ENCODE measurements at regions not wholly inside any gene's neighbourhood (a gene's known extent, or its start where the extent isn't known, plus 50 kb on each side); places are given as distances from the start of the nearest gene placed in this dataset.

- no peaks in the 10 kb centered on the region for H3K36me3 Mint-ChIP-seq (ENCODE audit: low read depth)
- no peak overlapping the region for H3K4me3 Mint-ChIP-seq
- H3K27ac Mint-ChIP-seq, result no peak overlapping the region
- no peaks in the 10 kb centered on the region for H3K4me1 Mint-ChIP-seq (ENCODE audit: low read depth)
- H3K27me3 Mint-ChIP-seq (ENCODE audit: low read depth), result no peaks in the 10 kb centered on the region
- no peaks in the 10 kb centered on the region for H3K9me3 Mint-ChIP-seq
Observed at GRCh38 chr7:41328131-41328530, 374.8 kb downstream of the INHBA start.

DNA sequence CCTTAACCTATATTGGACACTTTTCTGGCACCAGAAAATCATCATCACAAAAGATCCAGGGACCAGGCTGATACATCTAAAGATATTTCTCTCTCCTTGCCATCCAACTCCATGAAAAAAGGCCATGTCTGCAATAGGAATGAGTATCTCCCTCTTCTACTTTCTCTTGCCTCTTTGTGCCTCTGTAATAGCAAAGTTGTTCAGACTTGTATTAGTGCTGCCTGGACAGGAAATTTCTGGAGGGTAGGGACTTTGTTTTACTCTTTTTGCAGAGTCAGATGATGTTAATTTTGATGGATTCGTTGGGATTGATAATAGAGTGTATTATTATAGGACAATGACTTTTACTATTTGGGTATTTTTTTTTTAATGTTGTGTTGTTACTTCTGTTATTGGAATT lies 376.3 kb downstream of the INHBA start:
- Mint-ChIP-seq H3K27me3 (ENCODE audit: low read depth) (no peaks in the 10 kb centered on the region), H3K4me1 (ENCODE audit: low read depth) (no peaks in the 10 kb centered on the region), H3K36me3 (ENCODE audit: low read depth) (no peaks in the 10 kb centered on the region), H3K27ac (no peak overlapping the region), H3K4me3 (no peak overlapping the region), H3K9me3 (no peaks in the 10 kb centered on the region)

DNA sequence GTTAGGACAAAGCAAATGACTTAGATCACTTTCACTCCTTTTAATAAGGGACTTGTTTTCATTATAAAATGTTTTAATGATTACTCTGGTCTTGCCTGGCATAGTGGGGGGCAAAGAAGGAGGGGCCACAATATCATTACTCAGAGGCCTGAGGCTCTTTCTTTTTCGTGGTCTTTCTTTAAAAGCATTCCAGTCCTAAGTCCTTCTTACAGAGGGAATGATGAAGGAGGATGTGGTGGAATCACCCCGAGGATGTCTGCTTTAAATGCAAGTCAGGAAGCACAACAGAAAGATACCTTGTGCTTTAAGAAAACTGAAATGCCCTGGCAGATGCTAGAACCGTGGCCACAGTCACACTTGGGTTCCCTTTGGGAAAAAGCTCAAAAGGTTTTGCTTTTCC lies 379.1 kb downstream of the INHBA start:
- Mint-ChIP-seq H3K27me3 (ENCODE audit: low read depth) (no peaks in the 10 kb centered on the region), H3K9me3 (peaks cover 7% of the 10 kb centered on the region), H3K4me3 (no peak overlapping the region)

DNA sequence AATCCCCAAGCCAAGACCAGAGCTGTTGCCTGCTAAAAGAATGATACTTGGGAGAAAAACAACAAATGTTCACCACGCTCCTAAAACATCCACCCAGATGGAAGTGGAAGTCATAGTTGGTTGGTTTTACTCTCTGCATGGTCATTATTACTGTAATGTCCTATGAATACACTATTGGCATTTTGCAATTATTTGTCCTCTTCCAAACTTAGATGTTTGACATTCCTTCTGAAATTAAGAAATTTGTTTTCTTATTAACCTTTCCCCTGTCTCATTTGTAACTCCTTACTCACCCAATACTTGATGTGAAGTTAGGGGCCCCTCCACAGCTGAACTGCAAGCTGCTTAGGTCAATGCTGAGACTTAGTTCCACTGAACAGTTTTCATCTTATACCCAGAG lies 383.3 kb downstream of the INHBA start:
- H3K27ac Mint-ChIP-seq, result no peak overlapping the region
- no peaks in the 10 kb centered on the region for H3K4me1 Mint-ChIP-seq (ENCODE audit: low read depth)
- no peak overlapping the region for H3K4me3 Mint-ChIP-seq
- H3K27me3 Mint-ChIP-seq (ENCODE audit: low read depth), result no peaks in the 10 kb centered on the region
- H3K9me3 Mint-ChIP-seq, result peaks cover 7% of the 10 kb centered on the region
- H3K36me3 Mint-ChIP-seq (ENCODE audit: low read depth), result no peaks in the 10 kb centered on the region

More for the DNA sequence above, 379.1 kb downstream of the INHBA start:
- H3K36me3 Mint-ChIP-seq (ENCODE audit: low read depth), result no peaks in the 10 kb centered on the region
- no peak overlapping the region for H3K27ac Mint-ChIP-seq
- no peaks in the 10 kb centered on the region for H3K4me1 Mint-ChIP-seq (ENCODE audit: low read depth)

DNA sequence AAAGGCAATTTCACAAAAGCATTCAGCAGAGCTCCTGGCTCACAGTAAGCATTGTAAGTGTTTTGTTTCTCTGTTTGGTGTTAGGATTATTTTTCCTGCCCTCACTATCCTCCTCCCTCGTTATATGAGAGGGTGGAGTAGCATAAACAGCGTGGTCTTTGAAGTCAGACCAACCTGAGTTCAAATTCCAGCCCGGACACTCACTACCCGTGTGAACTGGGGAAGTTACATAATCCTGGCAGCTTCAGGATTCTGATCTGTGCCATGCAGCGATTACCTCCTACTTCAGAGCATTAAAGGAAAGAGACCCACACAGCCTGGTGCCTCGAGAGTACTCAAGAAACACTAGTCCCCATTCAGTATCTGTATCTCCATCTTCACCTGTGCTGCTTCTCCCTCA lies 386.5 kb downstream of the INHBA start:
- H3K27ac Mint-ChIP-seq, result no peak overlapping the region
- peaks cover 7% of the 10 kb centered on the region for H3K9me3 Mint-ChIP-seq
- no peak overlapping the region for H3K4me3 Mint-ChIP-seq
- H3K36me3 Mint-ChIP-seq (ENCODE audit: low read depth), result no peaks in the 10 kb centered on the region
- no peaks in the 10 kb centered on the region for H3K4me1 Mint-ChIP-seq (ENCODE audit: low read depth)
- no peaks in the 10 kb centered on the region for H3K27me3 Mint-ChIP-seq (ENCODE audit: low read depth)

DNA sequence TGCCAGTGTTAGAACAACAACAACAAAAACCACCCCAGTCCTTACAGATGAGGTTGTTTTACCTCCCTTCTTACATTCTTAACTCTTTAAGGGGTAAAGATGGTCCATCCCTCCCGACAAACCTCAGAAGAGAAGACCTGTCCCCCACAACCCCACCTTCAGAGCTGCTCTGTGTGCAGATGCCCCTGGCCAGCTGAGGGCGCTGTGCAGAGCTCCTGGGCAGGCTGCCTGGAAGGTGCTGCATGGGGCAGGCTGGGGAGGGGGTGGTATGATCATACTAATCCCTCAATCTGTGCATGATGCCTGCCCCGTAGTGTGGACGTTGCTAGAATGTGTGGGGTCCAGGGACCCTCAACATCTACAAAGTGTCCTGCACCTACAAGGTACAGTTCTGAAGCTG lies 387.1 kb downstream of the INHBA start:
- no peaks in the 10 kb centered on the region for H3K27me3 Mint-ChIP-seq (ENCODE audit: low read depth)
- no peaks in the 10 kb centered on the region for H3K36me3 Mint-ChIP-seq (ENCODE audit: low read depth)
- H3K4me1 Mint-ChIP-seq (ENCODE audit: low read depth), result no peaks in the 10 kb centered on the region
- no peak overlapping the region for H3K4me3 Mint-ChIP-seq
- no peak overlapping the region for H3K27ac Mint-ChIP-seq
- H3K9me3 Mint-ChIP-seq, result peaks cover 7% of the 10 kb centered on the region

DNA sequence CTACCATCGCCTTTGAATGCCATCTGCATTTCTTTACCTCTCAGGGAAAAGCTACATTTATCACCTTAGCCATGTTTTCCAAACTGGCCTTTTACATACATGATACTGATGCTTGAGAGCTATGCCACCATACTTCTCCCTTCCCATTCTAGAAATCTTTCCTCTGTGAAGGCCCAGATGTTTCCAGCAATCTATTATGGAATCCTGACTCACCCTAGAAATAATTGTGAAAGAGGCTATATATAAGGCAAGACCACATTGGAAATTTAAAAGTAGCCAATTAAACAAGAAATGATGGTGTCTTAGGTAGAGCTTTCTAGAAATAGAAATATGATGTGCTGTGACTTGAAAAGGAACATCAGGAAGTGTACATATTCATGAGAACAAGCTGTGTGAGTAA lies 389.7 kb downstream of the INHBA start:
- no peak overlapping the region for H3K27ac Mint-ChIP-seq
- H3K9me3 Mint-ChIP-seq, result no peaks in the 10 kb centered on the region
- H3K4me3 Mint-ChIP-seq, result no peak overlapping the region
- H3K27me3 Mint-ChIP-seq (ENCODE audit: low read depth), result no peaks in the 10 kb centered on the region
- H3K4me1 Mint-ChIP-seq (ENCODE audit: low read depth), result no peaks in the 10 kb centered on the region
- H3K36me3 Mint-ChIP-seq (ENCODE audit: low read depth), result no peaks in the 10 kb centered on the region

- Mint-ChIP-seq H3K27me3 (ENCODE audit: low read depth) (no peaks in the 10 kb centered on the region), H3K36me3 (ENCODE audit: low read depth) (no peaks in the 10 kb centered on the region), H3K4me3 (no peak overlapping the region), H3K9me3 (no peaks in the 10 kb centered on the region), H3K4me1 (ENCODE audit: low read depth) (no peaks in the 10 kb centered on the region), H3K27ac (no peak overlapping the region)
Observed at GRCh38 chr7:41312235-41312634, 390.7 kb downstream of the INHBA start.

- no peaks in the 10 kb centered on the region for H3K36me3 Mint-ChIP-seq (ENCODE audit: low read depth)
- H3K9me3 Mint-ChIP-seq, result no peaks in the 10 kb centered on the region
- H3K27me3 Mint-ChIP-seq (ENCODE audit: low read depth), result no peaks in the 10 kb centered on the region
- H3K4me3 Mint-ChIP-seq, result no peak overlapping the region
- H3K27ac Mint-ChIP-seq, result no peak overlapping the region
- H3K4me1 Mint-ChIP-seq (ENCODE audit: low read depth), result no peaks in the 10 kb centered on the region
Observed at GRCh38 chr7:41311301-41311700, 391.6 kb downstream of the INHBA start.

GRCh38 chr7:41306486-41306885 lies 396.4 kb downstream of the INHBA start:
- Mint-ChIP-seq H3K27ac (no peak overlapping the region), H3K27me3 (ENCODE audit: low read depth) (no peaks in the 10 kb centered on the region), H3K4me3 (no peak overlapping the region)

DNA sequence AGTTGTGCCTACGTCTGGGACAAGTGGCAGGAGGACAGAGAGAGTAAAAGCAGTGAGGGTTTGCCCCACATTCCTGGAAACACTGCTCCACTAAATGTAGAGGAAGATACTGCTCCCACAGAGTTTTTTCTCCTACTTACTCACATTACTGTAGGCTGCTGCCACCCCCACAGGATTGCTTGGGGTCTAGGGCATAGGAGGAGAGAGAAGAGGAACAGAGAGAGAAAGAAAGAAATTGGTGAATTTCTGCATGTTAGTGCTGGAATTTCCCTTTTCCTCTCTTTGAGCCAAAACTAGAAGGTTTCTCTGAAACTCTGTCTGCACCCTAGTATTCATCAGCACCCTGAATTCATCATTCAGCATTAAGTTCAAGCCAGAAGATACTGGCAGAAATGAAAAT lies 397.9 kb downstream of the INHBA start:
- Mint-ChIP-seq H3K27ac (no peak overlapping the region), H3K9me3 (peaks cover 4% of the 10 kb centered on the region), H3K36me3 (ENCODE audit: low read depth) (no peaks in the 10 kb centered on the region), H3K4me3 (no peak overlapping the region), H3K4me1 (ENCODE audit: low read depth) (no peaks in the 10 kb centered on the region), H3K27me3 (ENCODE audit: low read depth) (no peaks in the 10 kb centered on the region)

More at GRCh38 chr7:41306486-41306885, 396.4 kb downstream of the INHBA start:
- Mint-ChIP-seq H3K36me3 (ENCODE audit: low read depth) (no peaks in the 10 kb centered on the region), H3K4me1 (ENCODE audit: low read depth) (no peaks in the 10 kb centered on the region), H3K9me3 (peaks cover 4% of the 10 kb centered on the region)

GRCh38 chr7:41303709-41304108 lies 399.2 kb downstream of the INHBA start:
- H3K27ac Mint-ChIP-seq, result no peak overlapping the region
- peaks cover 4% of the 10 kb centered on the region for H3K9me3 Mint-ChIP-seq
- no peaks in the 10 kb centered on the region for H3K27me3 Mint-ChIP-seq (ENCODE audit: low read depth)
- H3K4me3 Mint-ChIP-seq, result no peak overlapping the region
- no peaks in the 10 kb centered on the region for H3K4me1 Mint-ChIP-seq (ENCODE audit: low read depth)
- H3K36me3 Mint-ChIP-seq (ENCODE audit: low read depth), result no peaks in the 10 kb centered on the region

DNA sequence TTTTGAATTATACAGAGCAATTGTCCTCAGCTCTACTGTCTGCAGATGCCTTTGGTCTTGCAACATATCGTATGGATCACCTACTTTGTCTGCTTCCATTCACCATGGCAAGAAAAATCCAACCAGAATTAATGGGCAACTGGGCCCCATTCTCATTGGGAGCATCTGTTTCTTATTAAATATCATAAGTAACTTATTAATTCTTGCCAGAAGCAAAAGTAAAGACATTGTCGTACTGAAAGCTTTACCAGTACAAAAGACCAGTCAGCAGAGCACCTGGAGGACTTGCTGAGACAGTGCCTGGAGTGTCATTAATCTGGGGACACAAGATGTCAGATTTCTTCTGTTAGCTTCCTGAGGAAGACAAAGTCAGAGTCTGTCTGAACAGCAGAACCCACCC lies 404.5 kb downstream of the INHBA start:
- no peaks in the 10 kb centered on the region for H3K4me1 Mint-ChIP-seq (ENCODE audit: low read depth)
- no peaks in the 10 kb centered on the region for H3K36me3 Mint-ChIP-seq (ENCODE audit: low read depth)
- H3K9me3 Mint-ChIP-seq, result peaks cover 4% of the 10 kb centered on the region
- H3K27me3 Mint-ChIP-seq (ENCODE audit: low read depth), result no peaks in the 10 kb centered on the region
- no peak overlapping the region for H3K4me3 Mint-ChIP-seq
- H3K27ac Mint-ChIP-seq, result no peak overlapping the region

- no peaks in the 10 kb centered on the region for H3K36me3 Mint-ChIP-seq (ENCODE audit: low read depth)
- H3K27ac Mint-ChIP-seq, result no peak overlapping the region
- no peaks in the 10 kb centered on the region for H3K4me1 Mint-ChIP-seq (ENCODE audit: low read depth)
- H3K4me3 Mint-ChIP-seq, result no peak overlapping the region
- H3K27me3 Mint-ChIP-seq (ENCODE audit: low read depth), result no peaks in the 10 kb centered on the region
- no peaks in the 10 kb centered on the region for H3K9me3 Mint-ChIP-seq
Observed at GRCh38 chr7:41297166-41297565, 405.7 kb downstream of the INHBA start.

GRCh38 chr7:41295455-41295815 lies 407.5 kb downstream of the INHBA start:
- Mint-ChIP-seq H3K4me3 (no peak overlapping the region), H3K27ac (no peak overlapping the region), H3K36me3 (ENCODE audit: low read depth) (no peaks in the 10 kb centered on the region), H3K9me3 (no peaks in the 10 kb centered on the region), H3K4me1 (ENCODE audit: low read depth) (no peaks in the 10 kb centered on the region), H3K27me3 (ENCODE audit: low read depth) (no peaks in the 10 kb centered on the region)
